Lower leg skin (tissue), 4 donors: ENCODE measurements at regions not wholly inside any gene's neighbourhood (a gene's known extent, or its start where the extent isn't known, plus 50 kb on each side); places are given as distances from the start of the nearest gene placed in this dataset.

Experiments used
- DNase-seq, 2 donors: peaks; one replicate each; pipeline ENCODE4 v3.0.0-alpha.2; 2019; ENCODE audit warnings: low spot score in 2 of 2
- H3K4me3 ChIP-seq: fragments of 200-600 bp; sonication (generic); 2 replicates; pipeline ENCODE4 v1.5.1; 2017; ENCODE audit warnings: mild to moderate bottlenecking, low read depth; ENCODE audit not compliant: poor library complexity, severe bottlenecking
- POLR2A ChIP-seq, 2 donors: fragments of 450-650 bp; IDR thresholded peaks; one replicate each; pipeline ENCODE4 v1.6.1; 2016 to 2017; ENCODE audit warnings: antibody characterized with exemption in 2 of 2, mild to moderate bottlenecking in 1 of 2, moderate library complexity in 1 of 2
- WGBS, 2 donors: methylation state at CpG; one replicate each; pipeline ENCODE4 v1.1.5; 2018; 5-methylcytosine and 5-hydroxymethylcytosine counted together
- intact Hi-C: fragments of 100-400 bp; cut with DNase I; formaldehyde crosslinking; loops from one replicate; pipeline ENCODE4 v1.15.0; 2023; ENCODE audit warnings: low total_unique reads
- TF ChIP-seq, protein P1 (sequence below), 3 donors: fragments of 450-650 bp; IDR thresholded peaks; one replicate each; pipeline ENCODE4 v1.5.1; 2016; ENCODE audit warnings: antibody characterized with exemption in 3 of 3, mild to moderate bottlenecking in 3 of 3, moderate library complexity in 2 of 3

GRCh38 chr14:66225337-66225736, 260.8 kb upstream of the CCDC196 start:
- intact Hi-C loops, result no loop called here
- H3K4me3 ChIP-seq, result no peak overlapping the region
- no peak for TF ChIP-seq POLR2A (IDR thresholded peaks at IDR 0.05)
- TF ChIP-seq, protein P1, sequence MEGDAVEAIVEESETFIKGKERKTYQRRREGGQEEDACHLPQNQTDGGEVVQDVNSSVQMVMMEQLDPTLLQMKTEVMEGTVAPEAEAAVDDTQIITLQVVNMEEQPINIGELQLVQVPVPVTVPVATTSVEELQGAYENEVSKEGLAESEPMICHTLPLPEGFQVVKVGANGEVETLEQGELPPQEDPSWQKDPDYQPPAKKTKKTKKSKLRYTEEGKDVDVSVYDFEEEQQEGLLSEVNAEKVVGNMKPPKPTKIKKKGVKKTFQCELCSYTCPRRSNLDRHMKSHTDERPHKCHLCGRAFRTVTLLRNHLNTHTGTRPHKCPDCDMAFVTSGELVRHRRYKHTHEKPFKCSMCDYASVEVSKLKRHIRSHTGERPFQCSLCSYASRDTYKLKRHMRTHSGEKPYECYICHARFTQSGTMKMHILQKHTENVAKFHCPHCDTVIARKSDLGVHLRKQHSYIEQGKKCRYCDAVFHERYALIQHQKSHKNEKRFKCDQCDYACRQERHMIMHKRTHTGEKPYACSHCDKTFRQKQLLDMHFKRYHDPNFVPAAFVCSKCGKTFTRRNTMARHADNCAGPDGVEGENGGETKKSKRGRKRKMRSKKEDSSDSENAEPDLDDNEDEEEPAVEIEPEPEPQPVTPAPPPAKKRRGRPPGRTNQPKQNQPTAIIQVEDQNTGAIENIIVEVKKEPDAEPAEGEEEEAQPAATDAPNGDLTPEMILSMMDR (IDR thresholded peaks at IDR 0.05), result no peak
- DNase-seq, result no peak

- TF ChIP-seq, protein P1 (IDR thresholded peaks at IDR 0.05), result no peak
- no peak for TF ChIP-seq POLR2A (IDR thresholded peaks at IDR 0.05)
- DNase-seq, result no peak
- intact Hi-C loops, result no loop called here
- 90 to 93% methylated on average over 3 of the region's 3 CpGs for WGBS, 2 donors
- no peak overlapping the region for H3K4me3 ChIP-seq
Observed at GRCh38 chr14:66228267-66228970, 257.8 kb upstream of the CCDC196 start.

- DNase-seq, result no peak
- intact Hi-C loops, result no loop called here
- WGBS, 2 donors, result 32 to 43% methylated on average over 4 of the region's 4 CpGs
- TF ChIP-seq, protein P1 (IDR thresholded peaks at IDR 0.05), result no peak
- no peak for TF ChIP-seq POLR2A (IDR thresholded peaks at IDR 0.05)
- H3K4me3 ChIP-seq, result no peak overlapping the region
Observed at GRCh38 chr14:66231820-66232219, 254.4 kb upstream of the CCDC196 start.

GRCh38 chr14:66233591-66233990, 252.6 kb upstream of the CCDC196 start:
- 48 to 49% methylated on average over 4 of the region's 4 CpGs for whole genome bisulfite sequencing, 2 donors
- intact Hi-C loops, result no loop called here

GRCh38 chr14:66234411-66234810, 251.8 kb upstream of the CCDC196 start:
- no peak for DNase-seq
- intact Hi-C loops, result no loop called here
- TF ChIP-seq, protein P1 (IDR thresholded peaks at IDR 0.05), result no peak
- no peak for TF ChIP-seq POLR2A (IDR thresholded peaks at IDR 0.05)
- 79 to 82% methylated on average over 2 of the region's 2 CpGs for WGBS, 2 donors
- H3K4me3 ChIP-seq, result no peak overlapping the region

More at GRCh38 chr14:66233591-66233990, 252.6 kb upstream of the CCDC196 start:
- no peak for DNase-seq
- no peak for TF ChIP-seq POLR2A (IDR thresholded peaks at IDR 0.05)
- TF ChIP-seq, protein P1 (IDR thresholded peaks at IDR 0.05), result no peak
- no peak overlapping the region for H3K4me3 ChIP-seq

DNA sequence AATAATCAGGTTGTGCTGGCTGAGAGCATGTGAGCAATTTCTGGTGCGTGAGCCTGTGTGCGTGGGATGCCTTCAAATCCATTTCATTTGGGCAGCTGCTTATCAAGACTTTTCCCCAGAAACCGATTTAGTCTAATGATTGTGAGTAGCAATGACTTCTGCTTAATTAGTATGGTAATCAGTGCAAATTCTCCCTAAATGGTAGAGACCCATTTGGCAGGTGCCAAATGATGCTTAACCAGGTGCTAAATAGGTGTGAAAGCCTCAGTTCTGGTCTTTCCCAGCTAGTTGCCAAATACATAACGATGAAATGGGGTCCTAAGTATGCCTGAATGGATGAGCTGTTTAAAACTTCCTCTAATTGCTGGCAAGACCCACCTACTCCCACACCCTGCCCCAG, 248.4 kb upstream of the CCDC196 start:
- no peak for TF ChIP-seq POLR2A (IDR thresholded peaks at IDR 0.05)
- TF ChIP-seq, protein P1 (IDR thresholded peaks at IDR 0.05), result no peak
- no peak for DNase-seq
- intact Hi-C loops, result no loop called here
- WGBS, 2 donors, result 80 to 87% methylated on average over 4 of the region's 4 CpGs
- H3K4me3 ChIP-seq, result no peak overlapping the region
